ENCODE measurements at regions not wholly inside any gene's neighbourhood (a gene's known extent, or its start where the extent isn't known, plus 50 kb on each side); places are given as distances from the start of the nearest gene placed in this dataset.

DNA sequence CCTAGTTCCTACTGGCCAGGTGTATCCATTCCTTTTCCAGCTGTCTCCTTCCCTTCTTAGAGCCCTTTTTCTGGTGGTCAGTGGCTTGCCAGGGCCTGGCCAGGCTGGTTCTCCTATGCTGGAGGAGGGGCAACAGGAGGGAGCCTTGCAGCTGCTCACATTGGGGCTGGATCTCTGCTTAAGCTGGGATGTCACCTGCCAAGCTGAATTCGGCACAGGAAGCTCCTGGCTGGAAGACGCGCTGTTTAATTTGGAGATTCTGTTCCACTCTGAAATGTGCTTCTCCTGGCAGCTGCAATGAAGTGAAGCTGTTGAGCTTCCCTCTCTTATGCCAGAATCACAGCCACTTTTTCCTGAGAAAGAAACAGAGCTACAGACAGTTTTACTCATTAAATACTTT is 56.0 kb upstream of the POU3F1 start:
- intact Hi-C loops (cut with DNase I) = no loop called here
- DNase-seq = no peak
- TF ChIP-seq POLR2A (IDR thresholded peaks at IDR 0.05) = no peak
- TF ChIP-seq, protein P1, sequence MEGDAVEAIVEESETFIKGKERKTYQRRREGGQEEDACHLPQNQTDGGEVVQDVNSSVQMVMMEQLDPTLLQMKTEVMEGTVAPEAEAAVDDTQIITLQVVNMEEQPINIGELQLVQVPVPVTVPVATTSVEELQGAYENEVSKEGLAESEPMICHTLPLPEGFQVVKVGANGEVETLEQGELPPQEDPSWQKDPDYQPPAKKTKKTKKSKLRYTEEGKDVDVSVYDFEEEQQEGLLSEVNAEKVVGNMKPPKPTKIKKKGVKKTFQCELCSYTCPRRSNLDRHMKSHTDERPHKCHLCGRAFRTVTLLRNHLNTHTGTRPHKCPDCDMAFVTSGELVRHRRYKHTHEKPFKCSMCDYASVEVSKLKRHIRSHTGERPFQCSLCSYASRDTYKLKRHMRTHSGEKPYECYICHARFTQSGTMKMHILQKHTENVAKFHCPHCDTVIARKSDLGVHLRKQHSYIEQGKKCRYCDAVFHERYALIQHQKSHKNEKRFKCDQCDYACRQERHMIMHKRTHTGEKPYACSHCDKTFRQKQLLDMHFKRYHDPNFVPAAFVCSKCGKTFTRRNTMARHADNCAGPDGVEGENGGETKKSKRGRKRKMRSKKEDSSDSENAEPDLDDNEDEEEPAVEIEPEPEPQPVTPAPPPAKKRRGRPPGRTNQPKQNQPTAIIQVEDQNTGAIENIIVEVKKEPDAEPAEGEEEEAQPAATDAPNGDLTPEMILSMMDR (IDR thresholded peaks at IDR 0.05) = no peak
- no peaks in the 10 kb centered on the region for H3K9me3 ChIP-seq (replicated peaks in 1 of 3)
- H3K36me3 ChIP-seq (replicated peaks in 1 of 2) = no peaks in the 10 kb centered on the region
- H3K27me3 ChIP-seq = no peaks in the 10 kb centered on the region
- no peak overlapping the region for H3K4me3 ChIP-seq
- WGBS, 4 donors = 65 to 92% (median 89%) methylated on average over 3 of the region's 3 CpGs
- peaks cover 0 to 5% of the 10 kb centered on the region in 2 donors for H3K4me1 ChIP-seq (replicated peaks in 1 of 2)
- no peak overlapping the region for H3K27ac ChIP-seq

DNA sequence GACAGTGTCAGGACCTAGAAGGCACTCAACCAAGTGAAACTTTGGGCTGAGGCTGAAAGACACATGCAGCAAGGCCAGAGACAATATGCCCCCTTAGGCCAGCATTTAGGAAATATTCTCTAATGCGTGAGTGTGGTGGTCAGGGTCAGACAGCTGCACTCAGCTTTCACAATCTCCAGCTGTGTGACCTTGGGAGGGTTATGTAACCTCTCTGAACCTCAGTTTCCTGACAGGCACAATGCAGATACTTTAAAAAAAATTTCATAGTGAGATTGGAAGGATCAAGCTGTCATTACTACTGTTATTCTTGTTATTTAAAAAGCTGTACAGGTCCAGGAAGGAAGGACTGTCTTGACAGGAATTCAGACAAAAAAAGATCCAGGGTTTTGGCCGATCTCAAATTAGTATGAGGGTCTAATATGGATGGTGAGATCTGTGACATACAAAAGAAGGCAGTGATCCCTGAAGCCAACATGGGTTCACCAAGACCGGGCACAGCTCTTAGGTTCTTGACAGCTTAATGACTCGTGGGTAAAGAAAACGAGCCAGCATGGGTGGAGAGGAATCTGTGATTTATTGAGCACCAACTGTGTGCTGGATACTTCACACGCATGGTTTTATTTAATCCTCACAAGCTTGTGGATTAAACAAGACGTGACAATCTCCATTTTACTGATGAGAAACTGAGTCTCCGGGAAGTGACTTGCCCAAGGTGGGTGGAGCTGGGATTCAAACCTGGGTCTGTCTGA is 54.6 kb upstream of the POU3F1 start:
- Histone ChIP-seq H3K27me3 (no peaks in the 10 kb centered on the region), H3K4me1 (replicated peaks in 1 of 2) (peaks cover 0 to 5% of the 10 kb centered on the region in 2 donors), H3K9me3 (replicated peaks in 1 of 3) (no peaks in the 10 kb centered on the region), H3K4me3 (no peak overlapping the region), H3K36me3 (replicated peaks in 1 of 2) (no peaks in the 10 kb centered on the region), H3K27ac (no peak overlapping the region)
- intact Hi-C loops (cut with DNase I) = no loop called here
- peak in 3 of 7 donors; percentile 16 to 55 (median 24) for DNase-seq
- TF ChIP-seq POLR2A (IDR thresholded peaks at IDR 0.05) = no peak
- TF ChIP-seq, protein P1 (IDR thresholded peaks at IDR 0.05) = no peak
- WGBS, 4 donors = 61 to 73% (median 68%) methylated on average over 8 of the region's 8 CpGs

GRCh38 chr1:38098101-38098847 is 51.7 kb upstream of the POU3F1 start:
- intact Hi-C loops (cut with DNase I) = no loop called here
- no peak overlapping the region for H3K4me3 ChIP-seq
- no peaks in the 10 kb centered on the region for H3K9me3 ChIP-seq (replicated peaks in 1 of 3)
- TF ChIP-seq POLR2A (IDR thresholded peaks at IDR 0.05) = no peak
- TF ChIP-seq, protein P1 (IDR thresholded peaks at IDR 0.05) = no peak
- no peak overlapping the region for H3K27ac ChIP-seq
- H3K36me3 ChIP-seq (replicated peaks in 1 of 2) = no peaks in the 10 kb centered on the region
- no peak for DNase-seq
- peaks cover 0 to 5% of the 10 kb centered on the region in 2 donors for H3K4me1 ChIP-seq (replicated peaks in 1 of 2)
- H3K27me3 ChIP-seq = no peaks in the 10 kb centered on the region
- WGBS, 4 donors = 79 to 85% (median 81%) methylated on average over 15 to 18 of the region's 18 CpGs

- H3K27ac ChIP-seq = no peak overlapping the region
- intact Hi-C loops (cut with DNase I) = no loop called here
- H3K27me3 ChIP-seq = no peaks in the 10 kb centered on the region
- no peak overlapping the region for H3K4me3 ChIP-seq
- no peaks in the 10 kb centered on the region for H3K36me3 ChIP-seq (replicated peaks in 1 of 2)
- WGBS, 4 donors = 87 to 91% (median 89%) methylated on average over 18 to 19 of the region's 19 CpGs
- H3K9me3 ChIP-seq (replicated peaks in 1 of 3) = no peaks in the 10 kb centered on the region
- DNase-seq = no peak
- TF ChIP-seq, protein P1 (IDR thresholded peaks at IDR 0.05) = no peak
- TF ChIP-seq POLR2A (IDR thresholded peaks at IDR 0.05) = no peak
- peaks cover 0 to 5% of the 10 kb centered on the region in 2 donors for H3K4me1 ChIP-seq (replicated peaks in 1 of 2)
Observed at GRCh38 chr1:38097284-38097898, 50.8 kb upstream of the POU3F1 start.

All from adrenal gland (tissue), 9 donors.